GM18867 (cell line): ENCODE measurements at regions not wholly inside any gene's neighbourhood (a gene's known extent, or its start where the extent isn't known, plus 50 kb on each side); places are given as distances from the start of the nearest gene placed in this dataset.

ENCODE experiments used
- ATAC-seq: cut with Tn5 transposase; IDR thresholded peaks from one replicate; pipeline ENCODE4 v1.9.1; 2021; ENCODE audit warnings: mild to moderate bottlenecking, moderate library complexity; ENCODE audit not compliant: unreplicated experiment

DNA sequence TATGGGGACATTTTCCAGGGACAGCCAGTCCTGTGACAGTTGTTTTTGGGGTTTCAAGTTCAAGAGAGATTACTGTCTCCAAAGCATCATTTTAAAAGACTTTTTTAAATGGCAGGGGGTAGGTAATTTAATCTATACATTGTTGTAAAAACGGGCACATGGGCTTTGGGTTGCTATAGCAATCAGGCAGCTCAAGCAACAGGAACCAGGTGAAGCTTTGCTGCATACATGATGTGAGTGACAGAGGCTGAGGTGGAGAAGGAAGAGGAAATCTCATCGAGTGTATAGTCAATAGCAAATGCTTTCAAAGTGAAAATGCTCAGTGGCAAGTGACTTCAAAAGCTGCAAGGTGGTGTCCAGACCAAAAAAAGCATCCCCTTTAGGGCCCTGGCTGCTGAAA lies 277.4 kb upstream of the JAG1 start:
- ATAC-seq = no peak

GRCh38 chr20:10951904-10952303 lies 278.1 kb upstream of the JAG1 start:
- ATAC-seq = no peak

- ATAC-seq = no peak
These were observed 279.6 kb upstream of the JAG1 start for GRCh38 chr20:10953437-10953836.

- no peak for ATAC-seq
These were observed 280.5 kb upstream of the JAG1 start for GRCh38 chr20:10954137-10954840.

GRCh38 chr20:10954908-10955580 lies 281.2 kb upstream of the JAG1 start:
- no peak for ATAC-seq

- ATAC-seq = no peak
These were observed 284.5 kb upstream of the JAG1 start for GRCh38 chr20:10958279-10958678.

DNA sequence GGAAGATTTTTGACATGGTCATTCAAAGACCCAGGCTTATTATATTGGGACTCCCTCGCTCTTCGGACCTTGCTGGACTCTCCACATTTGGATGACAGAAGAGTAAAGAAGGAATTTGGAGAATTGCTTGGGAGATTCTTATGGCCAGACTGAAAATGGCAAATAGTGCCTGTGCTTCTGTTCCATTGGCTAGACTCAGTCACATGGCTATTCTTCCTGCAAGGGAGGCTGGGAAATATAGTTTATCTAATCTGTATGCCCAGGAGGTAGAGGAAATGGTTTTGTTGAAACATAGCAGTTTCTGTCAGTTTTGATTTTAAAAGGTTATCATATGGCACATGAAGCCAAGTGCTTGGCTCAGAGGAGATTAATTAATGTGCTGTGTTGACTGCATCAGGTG lies 286.6 kb upstream of the JAG1 start:
- ATAC-seq = no peak

- ATAC-seq = no peak
These were observed 288.0 kb upstream of the JAG1 start for GRCh38 chr20:10961651-10962288.

GRCh38 chr20:10962937-10963336 lies 289.1 kb upstream of the JAG1 start:
- ATAC-seq = no peak

DNA sequence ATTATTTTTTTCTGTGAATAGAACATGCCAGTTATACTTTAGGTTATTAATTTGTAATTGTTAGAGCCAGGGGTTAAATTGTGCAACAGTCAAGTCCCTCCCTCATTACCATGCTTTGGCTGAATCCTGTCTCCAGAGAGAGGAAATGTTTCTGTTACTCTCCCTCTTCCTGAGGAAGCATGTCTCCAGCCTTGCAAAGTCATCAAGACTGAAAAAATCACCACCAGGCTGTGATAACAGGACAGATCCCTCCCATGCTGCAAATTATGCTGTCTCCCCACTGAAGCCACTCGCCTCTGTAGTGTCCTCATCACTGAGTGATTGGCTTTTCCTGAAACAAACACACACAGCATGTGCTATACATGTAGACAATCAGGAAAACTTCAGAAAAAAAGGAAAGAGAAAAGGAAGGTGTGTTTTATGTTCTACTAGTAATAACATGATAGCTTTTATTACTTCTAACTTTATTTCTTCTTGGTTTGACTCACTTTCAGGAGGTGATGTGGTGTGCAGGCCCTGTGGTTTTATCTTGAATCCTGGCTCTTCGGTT lies 290.0 kb upstream of the JAG1 start:
- no peak for ATAC-seq

DNA sequence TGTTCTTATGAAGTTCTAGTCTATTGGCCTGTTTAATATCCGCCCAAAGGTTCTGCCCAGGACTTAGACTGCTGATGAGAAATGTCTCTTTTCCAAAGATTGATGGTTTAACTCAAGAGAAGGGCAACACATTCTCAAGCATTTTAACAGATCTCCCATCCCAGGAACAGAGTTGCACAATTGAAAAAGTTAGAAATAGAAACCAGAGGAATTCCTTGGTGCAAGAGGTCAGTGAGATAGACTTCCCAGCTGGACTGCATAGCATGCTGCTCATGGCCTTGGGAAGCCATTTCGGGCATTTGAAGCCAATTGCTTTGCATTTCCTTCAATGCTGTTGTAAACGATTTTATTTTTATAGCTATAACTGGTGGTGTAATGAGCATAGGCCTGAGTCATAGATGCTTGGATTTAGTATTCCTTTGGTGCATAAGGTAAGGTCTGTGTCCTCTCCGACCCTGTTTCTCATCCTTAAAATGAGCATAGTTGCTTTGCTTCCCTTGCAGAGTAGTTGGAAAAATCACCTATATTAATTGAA lies 292.2 kb upstream of the JAG1 start:
- ATAC-seq = no peak

DNA sequence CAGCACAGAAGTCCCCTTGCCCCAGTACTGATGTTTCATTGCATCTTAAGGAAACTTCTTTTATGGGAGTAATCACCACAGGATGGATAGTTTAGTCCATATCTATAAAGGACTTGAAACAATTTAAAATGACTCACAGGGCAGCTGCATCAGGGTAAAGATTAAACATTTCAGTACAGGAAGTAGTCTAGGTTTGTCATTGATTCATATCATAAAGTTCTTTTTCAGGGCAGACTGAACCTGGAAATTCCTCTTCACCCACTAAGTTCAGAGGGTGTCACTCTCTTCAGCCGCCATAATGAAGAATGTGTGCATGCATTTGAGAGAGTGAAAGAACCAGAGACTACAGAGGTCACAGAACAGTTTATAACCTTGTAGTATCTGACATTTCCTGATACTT lies 296.3 kb upstream of the JAG1 start:
- ATAC-seq = no peak

DNA sequence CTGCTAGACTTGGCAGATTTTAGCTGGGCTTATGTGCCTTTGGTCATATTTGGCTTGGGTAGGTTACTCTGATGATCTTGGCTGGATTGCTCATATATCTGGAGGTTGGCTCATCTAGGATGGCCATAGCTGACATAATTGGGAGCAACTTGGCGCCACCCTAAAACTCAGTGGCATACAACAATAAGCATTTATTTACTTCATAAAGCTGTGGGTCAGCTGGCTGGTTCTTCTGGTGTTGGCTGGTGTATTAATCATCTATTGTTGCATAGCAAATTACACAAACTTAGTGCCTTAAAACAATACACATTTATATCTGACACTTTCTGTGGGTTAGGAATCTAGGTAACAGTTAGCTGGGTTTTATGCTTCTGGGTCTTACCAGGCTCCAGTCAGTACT lies 297.3 kb upstream of the JAG1 start:
- ATAC-seq = no peak

GRCh38 chr20:10972219-10972860 lies 298.5 kb upstream of the JAG1 start:
- no peak for ATAC-seq

- no peak for ATAC-seq
These were observed 302.3 kb upstream of the JAG1 start for GRCh38 chr20:10976051-10976450.

DNA sequence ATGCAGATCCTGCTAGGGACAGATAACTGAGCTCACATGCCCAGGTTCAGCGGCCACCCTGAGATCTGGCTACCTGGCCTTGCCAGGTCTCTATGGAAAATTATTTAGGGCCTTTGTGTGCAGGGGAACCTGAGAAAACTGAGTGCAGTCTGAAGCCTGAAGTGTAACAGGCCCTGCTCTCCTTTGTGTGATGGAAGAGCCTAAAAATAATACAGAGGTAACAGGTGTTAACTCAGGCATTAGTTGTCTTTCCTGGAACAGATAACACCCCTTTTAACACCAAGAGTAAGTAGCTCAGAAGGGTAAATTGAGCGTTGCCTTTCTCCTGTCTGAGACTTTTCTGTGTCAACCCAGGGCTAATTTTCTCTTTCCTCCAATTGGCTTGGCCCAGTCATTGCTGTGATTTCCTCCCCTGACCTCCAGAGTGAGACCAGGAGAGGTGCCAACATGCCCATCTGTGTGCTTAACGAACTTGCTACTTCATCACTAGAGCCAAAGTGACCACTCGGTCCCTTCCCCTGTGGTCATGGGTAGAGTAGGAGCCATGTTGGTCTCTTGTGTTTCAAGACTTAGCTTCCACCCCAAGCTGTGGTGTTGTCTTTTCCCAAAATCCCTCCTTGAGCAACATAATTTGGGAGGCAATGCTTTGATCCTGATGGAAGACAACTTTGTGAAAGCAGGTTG lies 304.4 kb upstream of the JAG1 start:
- no peak for ATAC-seq

- ATAC-seq = no peak
These were observed 304.9 kb upstream of the JAG1 start for GRCh38 chr20:10978713-10979112.

DNA sequence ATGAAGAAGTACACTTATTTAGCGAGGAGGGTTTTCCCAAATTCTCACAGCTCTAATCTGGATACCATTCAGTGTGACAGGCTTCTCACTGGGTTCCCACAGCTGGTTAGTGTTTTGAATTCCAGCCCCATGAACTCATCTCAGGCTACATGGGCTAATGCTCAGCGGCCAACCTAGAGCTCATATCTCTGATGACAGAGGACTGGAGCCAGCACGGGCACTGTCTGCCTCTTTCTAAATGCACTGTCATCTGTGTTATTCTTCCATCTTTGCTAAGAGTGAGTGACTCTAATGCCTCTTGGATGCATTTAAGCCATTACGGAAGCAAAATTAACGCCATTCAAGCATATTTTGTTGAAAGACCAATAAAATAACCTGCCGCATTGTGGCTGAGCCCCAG lies 308.9 kb upstream of the JAG1 start:
- ATAC-seq = no peak

- ATAC-seq = no peak
These were observed 310.5 kb upstream of the JAG1 start for GRCh38 chr20:10984294-10984693.

- no peak for ATAC-seq
These were observed 311.1 kb upstream of the JAG1 start for GRCh38 chr20:10984913-10985312.

DNA sequence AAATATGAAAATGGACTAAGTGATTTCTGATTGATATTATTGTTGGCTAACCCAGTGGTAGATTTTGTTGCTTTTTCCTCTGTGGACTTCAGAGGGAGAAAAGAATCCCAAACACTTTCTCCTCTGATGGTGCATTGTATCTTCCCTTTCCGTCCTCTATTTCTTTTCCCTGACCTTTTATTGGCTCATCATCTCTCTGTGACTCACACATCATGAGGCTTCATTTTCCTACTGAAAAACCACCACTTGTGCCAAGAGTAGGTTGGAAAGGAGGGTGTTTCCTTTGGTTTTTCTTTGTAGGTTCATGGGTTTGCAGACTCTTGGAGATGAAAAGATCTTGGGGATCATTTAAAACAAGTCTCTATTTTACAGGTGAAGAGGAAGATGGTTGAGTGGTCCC lies 311.7 kb upstream of the JAG1 start:
- no peak for ATAC-seq
